A673 (cell line): ENCODE measurements at regions not wholly inside any gene's neighbourhood (a gene's known extent, or its start where the extent isn't known, plus 50 kb on each side); places are given as distances from the start of the nearest gene placed in this dataset.

ENCODE experiments used
- CTCF ChIP-seq: fragments of 300-800, 200-600 bp; sonication (generic); conservative IDR thresholded peaks from 2 replicates; pipeline ENCODE4 v1.5.1; 2017; ENCODE audit warnings: low read depth, mild to moderate bottlenecking, antibody characterized with exemption, low read length, moderate library complexity, mixed read lengths
- EZH2 ChIP-seq: fragments of 200-600 bp; sonication (generic); IDR thresholded peaks from 2 replicates; pipeline ENCODE4 v1.6.1; 2017; ENCODE audit warnings: borderline replicate concordance, low read depth, mild to moderate bottlenecking, mixed read lengths, antibody characterized with exemption, low read length; ENCODE audit not compliant: poor library complexity, severe bottlenecking

GRCh38 chr6:799769-800168, 106.8 kb upstream of the EXOC2 start:
- no peak for TF ChIP-seq CTCF
- no peak for TF ChIP-seq EZH2
